Neural progenitor cell (in vitro differentiated cells): ENCODE measurements at regions not wholly inside any gene's neighbourhood (a gene's known extent, or its start where the extent isn't known, plus 50 kb on each side); places are given as distances from the start of the nearest gene placed in this dataset.

Experiments
- EZH2 ChIP-seq: fragments of 200-600 bp; sonication (generic); IDR thresholded peaks from 2 replicates; pipeline ENCODE4 v1.6.1; 2017; ENCODE audit warnings: antibody characterized with exemption, mild to moderate bottlenecking, moderate library complexity
- TF ChIP-seq, protein P1 (sequence below): fragments of 200-600 bp; sonication (generic); IDR thresholded peaks from 2 replicates; pipeline ENCODE4 v1.5.1; 2017; ENCODE audit warnings: antibody characterized with exemption, mild to moderate bottlenecking

DNA sequence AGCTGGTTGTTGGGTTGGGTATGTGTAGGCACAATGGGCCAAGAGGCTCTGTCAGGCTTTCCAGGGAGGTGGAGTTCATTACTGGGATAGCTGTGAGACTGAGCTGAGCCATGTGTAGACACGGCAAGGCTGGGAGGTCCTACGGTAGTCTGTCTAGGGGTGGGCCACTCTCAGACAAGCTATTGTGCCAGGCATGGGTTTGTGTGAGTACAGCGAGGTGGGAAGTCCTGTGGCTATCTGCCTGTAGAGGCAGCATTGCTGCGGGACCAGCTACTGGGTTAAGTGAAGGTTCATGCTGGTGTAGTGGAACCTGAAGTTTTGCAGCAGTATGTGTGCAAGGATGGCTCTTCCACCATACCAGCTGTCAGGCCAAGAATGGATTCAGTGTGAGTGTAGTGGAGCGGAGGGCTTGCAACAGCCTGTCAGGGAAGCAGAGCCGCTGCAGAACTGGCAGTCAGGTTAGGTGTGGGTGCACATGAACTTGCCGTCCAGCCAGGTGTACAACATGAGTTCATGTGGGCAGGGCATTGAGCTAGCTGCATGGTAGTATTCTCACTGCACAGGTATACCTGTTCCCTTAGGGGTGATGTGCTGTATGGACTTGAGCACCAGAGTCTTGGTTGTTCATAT, 78.0 kb upstream of the CENPW start:
- TF ChIP-seq, protein P1, sequence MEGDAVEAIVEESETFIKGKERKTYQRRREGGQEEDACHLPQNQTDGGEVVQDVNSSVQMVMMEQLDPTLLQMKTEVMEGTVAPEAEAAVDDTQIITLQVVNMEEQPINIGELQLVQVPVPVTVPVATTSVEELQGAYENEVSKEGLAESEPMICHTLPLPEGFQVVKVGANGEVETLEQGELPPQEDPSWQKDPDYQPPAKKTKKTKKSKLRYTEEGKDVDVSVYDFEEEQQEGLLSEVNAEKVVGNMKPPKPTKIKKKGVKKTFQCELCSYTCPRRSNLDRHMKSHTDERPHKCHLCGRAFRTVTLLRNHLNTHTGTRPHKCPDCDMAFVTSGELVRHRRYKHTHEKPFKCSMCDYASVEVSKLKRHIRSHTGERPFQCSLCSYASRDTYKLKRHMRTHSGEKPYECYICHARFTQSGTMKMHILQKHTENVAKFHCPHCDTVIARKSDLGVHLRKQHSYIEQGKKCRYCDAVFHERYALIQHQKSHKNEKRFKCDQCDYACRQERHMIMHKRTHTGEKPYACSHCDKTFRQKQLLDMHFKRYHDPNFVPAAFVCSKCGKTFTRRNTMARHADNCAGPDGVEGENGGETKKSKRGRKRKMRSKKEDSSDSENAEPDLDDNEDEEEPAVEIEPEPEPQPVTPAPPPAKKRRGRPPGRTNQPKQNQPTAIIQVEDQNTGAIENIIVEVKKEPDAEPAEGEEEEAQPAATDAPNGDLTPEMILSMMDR = no peak
- no peak for TF ChIP-seq EZH2
